GM18499 (cell line): ENCODE measurements at regions not wholly inside any gene's neighbourhood (a gene's known extent, or its start where the extent isn't known, plus 50 kb on each side); places are given as distances from the start of the nearest gene placed in this dataset.
"Not testable (repeated sequence)": the region's sequence is repeated elsewhere in the genome, so short reads cannot be mapped to it uniquely, and the experiment has no call there.

ENCODE experiments used
- ATAC-seq: cut with Tn5 transposase; IDR thresholded peaks from one replicate; pipeline ENCODE4 v1.9.1; 2021; ENCODE audit warnings: moderate number of reproducible peaks; ENCODE audit not compliant: insufficient read depth, unreplicated experiment

DNA sequence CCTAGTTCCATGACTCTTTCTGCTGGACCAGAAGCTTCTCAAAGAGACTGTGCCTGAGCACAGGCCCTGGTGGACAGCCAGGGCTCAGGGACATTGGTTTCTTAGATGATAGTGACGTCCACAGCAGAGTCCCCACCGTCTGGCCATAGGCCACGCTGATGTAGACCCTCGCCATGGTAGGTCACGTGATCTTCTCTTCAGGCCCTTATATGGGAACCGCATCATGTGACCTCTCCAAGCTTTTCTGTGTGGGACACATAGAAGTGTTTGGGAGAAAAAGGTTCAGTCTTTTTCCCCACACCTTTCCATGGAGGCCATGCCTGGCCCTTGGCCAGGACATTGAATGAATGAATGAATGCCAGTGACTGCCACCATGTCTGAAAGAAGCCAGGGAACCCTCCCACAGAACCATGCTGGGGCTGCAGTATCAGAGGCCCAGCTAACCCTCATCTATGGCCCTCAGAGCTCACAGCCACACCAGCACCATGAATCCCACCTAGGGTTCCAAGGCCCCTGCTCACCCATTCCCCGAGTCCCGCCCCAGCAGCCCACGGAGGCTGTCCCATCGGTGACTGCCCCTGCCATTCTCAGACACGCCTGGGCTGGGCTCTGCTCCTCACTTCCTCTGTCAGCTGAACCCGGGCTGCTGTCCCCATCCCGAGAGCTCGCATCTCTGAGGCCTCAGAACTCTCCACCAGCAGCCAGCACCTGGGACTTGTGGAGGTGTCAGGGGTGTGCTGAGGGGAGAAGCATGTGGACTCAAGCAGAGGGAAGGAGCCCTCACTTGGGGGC is 292.1 kb downstream of the ADGRD1 start:
- no peak for ATAC-seq

DNA sequence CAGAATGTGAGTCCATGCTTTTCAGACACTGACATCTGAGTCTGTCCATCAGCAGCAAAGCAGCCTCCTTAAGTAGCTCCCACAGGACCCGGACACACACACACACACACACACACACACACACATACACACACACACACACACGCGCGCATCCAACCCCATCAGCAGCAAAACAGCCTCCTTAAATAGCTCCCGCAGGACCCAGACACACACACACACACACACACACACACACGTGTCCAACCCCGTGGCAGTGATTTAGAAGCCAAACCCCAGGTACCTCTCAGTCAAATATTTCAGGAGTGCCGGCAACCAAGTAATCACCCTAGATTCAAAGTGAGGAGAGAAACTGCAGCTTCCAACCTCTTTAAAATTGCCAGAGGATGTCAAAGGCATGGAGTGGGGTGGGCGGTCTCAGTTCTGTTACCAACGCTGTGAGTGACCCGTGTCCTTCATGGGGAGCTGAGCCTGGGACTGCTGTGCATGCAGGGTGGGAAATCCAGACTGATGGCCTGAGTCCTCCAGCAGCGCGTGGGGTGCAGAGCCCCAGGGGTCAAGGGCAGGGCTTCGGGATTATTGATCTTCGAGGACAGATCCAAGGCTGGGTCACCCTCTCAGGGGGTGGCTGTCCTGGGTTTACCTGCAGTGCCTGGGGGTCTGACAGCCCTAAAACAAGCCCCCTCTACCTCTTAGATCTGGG is 293.5 kb downstream of the ADGRD1 start:
- not testable (repeated sequence) for ATAC-seq

DNA sequence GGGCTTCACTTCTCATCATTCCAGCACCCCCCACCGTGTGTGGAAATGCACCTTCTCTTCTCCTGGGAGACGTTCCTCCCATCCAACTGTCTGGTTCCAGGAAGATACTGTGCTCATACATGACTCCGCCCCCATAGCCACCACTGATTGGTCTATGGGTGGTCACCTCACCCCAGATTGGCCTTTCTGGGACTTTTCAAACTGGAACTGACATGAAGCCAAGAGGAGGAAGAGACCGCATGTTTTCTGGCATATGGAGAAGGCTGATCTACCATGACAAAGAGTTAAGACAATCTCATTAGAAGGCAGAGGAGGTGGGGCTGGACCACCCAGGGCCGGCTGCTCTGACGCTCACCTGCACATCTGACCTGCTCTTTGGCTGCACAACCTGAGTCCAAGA is 294.2 kb downstream of the ADGRD1 start:
- not testable (repeated sequence) for ATAC-seq

DNA sequence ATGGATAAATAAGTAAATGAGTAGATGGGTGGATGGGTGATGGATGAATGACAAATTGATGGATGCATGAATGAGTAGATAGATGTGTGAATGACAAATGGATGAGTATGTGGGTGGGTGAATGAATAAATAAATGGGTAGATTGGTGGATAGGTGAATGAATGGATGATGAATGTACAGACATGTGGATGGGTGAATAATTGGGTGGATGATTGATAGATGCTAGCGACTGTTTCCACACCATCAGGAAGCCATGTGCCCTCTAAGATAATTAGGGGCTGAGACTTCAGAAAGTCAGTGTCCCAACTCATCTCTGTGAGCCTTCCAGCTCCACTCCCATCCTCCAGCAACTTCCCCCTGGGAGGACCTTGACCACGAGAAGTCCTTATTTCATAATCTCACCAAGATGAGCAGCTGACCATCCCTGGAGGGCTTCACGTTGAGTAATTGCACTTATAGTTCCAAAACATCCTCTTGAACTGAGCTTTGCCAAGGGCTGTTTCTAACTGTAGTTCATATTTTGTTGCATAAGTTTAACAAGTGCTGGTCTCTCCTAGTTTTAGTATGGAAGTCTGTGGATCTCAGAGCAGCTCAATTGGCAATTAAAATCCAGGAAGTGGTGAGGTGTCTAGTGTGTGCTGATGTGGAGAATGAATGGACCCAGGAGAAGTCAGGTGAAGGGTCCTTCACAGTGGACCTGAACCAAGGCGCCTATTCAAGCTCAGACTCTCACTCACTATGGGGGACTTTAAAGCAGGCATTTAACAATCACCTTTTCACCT is 295.7 kb downstream of the ADGRD1 start:
- no peak for ATAC-seq

DNA sequence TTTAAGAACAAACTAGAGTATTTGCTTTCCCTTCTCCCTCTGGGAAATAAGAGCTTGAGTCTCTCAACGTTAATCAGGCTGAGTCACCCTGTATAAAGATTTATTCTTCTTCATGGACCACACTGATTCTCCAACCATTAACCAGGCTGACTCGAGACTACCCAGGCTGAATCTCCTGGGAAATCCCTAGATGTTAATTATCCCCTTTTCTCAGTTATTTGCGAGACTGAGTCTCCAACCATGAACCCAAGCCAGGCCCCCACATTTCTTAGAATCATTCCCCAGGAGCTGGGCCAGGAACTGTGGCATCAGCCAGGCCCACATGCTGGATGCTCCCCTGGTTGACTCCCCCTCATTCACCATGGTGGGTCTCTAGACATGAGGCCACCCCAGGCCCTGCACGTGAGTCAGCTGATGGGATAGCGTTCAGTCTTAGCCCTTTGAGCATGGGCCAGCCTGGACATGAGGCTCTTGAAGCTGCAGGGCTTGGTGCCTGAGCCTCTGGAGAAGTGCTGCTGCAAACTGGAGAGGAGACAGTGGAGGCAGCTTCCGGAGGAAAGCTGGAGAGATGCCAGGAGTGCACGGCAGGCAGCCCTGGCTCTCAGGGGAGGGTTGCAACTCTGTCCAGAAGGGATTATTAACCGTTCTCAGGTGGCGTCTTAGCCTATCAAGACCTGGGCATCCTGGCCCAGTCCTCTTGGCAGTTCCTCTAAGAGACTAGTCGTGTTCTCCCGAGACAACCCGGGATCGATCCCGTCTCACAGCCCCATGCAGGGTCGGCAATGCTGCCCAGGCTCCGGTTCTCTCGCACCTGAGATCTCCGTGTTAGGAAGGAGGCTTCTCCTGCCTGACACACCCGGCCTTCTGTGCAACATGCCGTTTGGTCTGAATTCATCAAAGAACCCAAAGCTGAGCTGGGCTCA is 296.6 kb downstream of the ADGRD1 start:
- no peak for ATAC-seq

DNA sequence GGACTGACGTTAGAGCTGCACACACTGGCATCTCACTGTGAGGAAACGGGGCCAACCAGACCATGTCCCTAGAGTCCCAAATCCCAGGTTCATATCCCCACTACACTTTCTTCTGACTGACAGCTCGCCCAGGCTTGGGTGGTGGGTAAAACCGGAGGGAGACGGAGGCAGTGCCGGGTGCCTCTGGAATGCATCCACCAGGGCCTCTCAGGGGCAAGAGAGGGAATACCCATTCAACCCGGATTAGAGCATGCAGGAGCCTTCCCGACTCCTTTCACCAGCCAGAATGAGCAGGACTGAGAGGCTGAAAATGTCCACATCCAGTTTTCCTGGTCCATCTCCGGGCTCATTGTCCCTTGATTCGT is 297.2 kb downstream of the ADGRD1 start:
- ATAC-seq: no peak

DNA sequence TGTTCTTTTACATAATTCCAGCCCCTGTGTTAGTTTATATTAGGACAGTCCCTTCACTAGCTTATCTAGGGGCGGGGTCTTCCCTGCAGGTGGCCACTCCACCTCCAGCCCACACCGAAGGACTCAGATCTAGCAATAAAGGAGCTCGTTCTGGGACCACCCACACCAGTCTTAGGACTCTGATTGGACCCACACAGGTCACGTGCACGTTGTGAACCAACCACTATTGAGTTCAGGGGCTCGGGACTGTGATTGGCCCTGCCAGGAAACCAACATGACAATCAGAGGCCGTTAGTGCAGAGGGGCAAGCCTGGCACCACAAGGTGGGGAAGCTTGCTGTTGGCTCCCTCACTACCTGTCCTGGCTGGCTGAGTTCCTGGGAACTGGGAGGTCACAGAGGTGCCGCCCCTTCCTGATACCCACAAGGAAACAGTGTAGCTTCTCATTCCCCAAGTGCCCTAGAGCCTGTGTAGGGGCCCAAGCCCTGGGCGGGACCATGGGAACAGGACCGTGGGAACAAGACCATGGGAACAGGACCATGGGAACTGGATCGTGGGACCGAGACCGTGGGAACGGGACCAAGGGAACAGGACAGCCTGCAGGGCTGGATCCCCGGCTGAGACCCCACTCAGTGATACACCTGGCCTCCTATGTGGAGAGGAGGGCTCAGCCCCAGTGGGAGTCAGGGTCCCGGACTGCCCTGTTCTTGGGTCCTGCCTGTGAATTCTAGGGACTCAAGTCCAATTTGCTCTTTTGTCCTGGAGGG is 297.8 kb downstream of the ADGRD1 start:
- no peak for ATAC-seq

DNA sequence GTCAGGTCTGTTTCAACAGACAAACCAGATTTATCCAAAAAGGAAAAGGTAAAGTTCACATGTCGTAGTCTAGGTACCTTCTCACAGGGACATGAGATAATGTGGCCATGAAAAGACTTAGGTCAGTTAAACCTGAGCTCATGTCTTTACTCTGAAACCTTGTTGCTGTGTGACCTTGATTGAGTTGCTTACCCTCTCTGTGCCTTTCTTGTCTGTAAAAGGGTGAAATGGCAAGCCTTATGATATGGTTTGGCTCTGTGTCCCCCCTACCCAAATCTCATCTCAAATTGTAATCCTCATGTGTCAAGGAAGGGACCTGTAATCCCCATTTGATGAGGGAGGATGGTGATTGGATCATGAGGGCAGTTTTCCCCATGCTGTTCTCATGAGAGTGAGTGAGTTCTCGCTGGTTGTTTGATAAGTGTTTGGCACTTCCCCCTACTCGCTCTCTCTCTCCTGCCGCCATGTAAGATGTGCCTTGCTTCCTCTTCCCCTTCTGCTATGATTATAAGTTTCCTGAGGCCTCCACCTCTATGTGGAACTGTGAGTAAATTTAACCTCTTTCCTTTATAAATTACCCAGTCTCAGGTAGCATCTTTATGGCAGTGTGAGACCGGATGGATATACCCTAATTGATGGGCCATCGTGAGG is 299.8 kb downstream of the ADGRD1 start:
- no peak for ATAC-seq

DNA sequence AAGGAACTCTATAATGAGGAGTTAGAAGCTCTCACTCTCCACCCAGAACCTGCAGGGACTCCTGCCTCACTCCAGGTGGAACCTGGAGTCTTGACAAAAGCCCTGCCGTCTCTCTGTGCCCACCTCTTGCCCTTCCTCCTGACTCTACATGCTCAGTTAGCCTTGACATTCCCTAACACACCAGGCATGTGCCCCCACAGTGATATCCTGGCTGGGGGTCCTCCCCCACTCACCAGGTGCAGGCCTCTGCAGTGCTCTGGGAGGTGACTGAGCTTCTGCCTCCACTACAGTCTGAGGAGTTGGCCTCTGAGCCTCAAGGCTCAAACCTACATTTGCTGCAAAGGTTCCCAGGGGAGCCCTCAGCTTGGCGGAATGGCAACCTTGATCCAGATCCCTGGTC is 300.7 kb downstream of the ADGRD1 start:
- no peak for ATAC-seq

DNA sequence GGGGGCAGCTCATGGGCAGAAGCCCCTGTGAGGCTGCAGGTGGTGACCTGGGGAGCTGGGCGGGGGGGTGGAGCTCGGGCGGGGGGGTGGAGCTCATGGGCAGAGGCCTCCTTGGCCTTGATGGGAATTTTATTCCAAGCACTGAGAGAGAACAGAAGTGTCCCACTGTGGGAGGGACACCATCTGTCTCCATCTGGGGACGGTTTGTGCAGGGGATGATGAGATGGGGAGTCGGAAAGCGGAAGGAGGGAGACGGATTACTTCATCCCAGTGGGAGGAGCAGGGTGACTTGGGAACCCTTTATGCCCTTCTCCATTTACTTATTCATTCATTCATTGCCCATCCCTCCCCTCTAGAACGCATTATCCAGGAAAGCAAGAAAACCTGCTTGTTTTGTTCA is 304.7 kb downstream of the ADGRD1 start:
- no peak for ATAC-seq

DNA sequence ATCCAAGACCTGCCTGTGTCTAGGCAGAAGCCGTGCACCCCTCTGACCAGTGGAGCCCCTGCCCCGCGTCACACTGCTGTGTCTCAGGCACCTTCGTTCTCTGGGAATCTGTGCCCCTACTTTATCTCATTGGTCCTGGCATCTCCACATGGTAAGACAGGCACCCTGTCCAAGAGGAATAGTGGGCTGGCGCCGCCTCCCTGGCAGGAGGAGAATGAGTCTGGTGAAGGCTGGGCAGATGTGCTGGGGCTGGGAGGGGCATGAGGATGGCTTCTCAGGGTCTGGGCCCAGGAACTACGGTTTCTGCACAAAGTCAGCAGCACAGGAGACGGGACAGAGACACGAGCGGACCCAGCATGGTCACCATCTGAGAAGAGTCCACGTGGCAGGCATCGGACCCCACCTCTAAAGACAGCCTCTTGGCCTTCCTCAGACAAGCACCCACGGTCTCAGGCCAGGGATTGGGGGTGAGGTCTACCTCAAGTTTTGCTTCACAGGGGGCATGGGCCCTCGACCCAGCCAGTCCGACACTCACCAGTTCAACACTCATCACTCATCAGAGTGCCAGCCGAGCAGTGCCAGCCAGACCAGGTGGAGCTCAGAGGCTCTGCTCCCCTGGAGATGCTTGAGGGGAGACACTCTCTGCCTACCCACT is 306.7 kb downstream of the ADGRD1 start:
- no peak for ATAC-seq

DNA sequence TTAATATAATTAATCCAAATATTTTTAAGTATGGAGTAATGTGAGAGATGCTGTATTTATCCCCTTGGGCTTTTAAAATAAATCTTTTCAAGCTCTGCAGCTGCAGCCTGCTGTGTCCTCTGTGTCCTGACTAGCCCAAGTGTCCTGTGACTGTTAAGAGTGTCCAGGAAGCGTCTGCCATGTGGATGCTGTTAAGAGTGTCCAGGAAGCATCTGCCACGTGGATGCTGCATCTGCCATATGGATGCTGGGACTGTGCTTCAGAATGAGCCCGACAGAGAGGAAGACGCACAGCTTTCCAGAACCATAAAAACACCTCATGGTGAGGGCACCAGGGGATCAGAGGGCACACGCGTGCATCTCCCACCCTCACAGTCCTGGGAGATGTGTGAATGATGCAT is 307.2 kb downstream of the ADGRD1 start:
- no peak for ATAC-seq

DNA sequence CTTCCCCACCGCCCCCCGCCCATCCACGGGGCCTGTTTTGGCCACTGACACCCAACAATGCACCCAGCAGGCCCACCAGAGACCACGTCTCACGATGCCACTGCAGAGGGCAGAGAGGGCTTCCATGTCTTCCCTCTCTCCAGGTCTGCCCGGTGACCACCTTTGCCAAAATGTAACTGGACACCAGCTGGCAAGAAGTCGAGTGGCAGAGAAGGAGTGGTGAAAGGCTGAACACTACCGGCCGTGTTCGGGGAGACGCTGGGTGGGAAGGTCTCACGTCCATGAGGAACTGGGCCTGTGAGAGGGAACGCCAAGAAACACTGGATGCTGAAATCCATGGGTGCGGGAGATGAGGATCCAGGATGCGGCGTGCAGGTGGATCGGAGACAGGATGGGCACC is 308.2 kb downstream of the ADGRD1 start:
- ATAC-seq: no peak

DNA sequence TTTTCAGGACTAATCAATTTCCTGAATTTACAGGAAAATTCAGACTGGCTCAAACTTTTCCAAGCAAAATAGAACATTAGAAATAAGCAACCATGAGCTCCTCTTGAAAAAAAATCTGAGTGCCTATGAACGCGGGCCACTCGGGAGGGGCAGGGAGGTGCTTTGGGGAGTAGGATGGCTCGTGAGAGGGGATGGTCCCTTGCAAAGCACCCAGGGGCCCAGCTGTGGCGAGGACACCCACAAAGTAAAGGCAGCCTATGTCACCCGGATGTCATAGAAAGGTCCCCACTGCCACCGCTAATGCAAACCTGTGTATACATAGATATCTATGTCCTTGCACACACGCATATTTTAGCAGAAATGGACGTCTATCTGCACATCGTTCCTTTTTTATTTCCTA is 309.9 kb downstream of the ADGRD1 start:
- ATAC-seq: no peak

DNA sequence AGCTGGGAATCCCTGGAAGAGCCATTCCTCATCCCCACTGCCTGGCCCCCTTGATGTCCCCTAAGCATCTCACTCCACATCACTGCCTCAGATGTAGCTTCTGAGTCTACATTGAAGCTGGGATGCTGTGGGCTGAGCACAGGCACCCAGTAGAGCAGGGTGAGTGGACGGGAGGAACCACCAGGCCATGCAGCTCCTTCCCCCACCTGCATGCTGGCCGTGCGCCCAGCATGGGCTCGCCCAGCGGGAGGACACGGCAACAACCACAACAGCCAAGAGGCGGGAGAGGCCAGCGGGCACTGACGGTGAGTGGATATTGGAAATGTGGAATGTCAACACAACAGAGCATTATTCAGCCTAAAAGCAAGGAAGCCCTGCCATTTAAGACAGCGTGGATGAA is 310.9 kb downstream of the ADGRD1 start:
- no peak for ATAC-seq

DNA sequence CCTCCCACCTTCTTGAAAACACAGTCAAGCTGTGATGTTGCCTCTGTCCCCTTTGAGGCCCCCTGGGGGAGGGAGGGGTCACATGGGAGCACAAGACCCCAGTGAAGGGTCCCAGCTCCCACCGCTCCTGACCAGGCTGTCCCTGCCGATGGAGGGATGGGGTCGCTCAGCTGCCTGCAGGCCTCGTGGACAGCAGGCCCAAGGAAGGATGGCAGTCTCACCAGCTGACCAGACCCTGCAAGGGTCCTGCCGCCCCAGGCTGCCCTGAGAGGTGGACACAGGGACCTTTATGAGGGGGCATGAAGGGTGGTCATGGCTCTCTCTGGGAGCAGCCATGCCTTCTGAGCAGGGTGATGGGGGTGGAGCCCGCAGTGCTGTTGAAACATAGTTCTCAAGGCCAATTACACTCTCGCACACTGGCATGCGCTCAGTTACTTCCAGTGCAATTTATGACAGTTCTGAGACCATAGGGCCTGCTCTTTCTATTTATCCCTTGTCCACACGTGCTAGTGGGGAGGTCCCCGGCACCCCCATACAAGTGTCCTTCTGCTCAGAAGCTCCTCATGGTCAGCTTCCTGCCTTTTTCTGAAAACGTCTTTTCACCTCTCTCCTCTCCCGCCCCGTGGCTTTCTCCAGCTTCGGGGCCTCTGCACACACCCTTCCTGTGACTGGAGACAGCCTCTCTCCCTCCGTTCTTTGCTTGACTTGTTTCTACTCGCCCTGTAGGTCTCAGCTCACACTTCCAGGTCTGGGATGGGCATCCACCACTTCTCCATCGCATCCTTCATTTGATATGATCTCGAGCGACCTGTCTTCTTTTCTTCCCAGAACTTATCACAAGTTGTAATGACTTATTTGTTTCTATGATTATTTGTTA is 313.1 kb downstream of the ADGRD1 start:
- no peak for ATAC-seq

DNA sequence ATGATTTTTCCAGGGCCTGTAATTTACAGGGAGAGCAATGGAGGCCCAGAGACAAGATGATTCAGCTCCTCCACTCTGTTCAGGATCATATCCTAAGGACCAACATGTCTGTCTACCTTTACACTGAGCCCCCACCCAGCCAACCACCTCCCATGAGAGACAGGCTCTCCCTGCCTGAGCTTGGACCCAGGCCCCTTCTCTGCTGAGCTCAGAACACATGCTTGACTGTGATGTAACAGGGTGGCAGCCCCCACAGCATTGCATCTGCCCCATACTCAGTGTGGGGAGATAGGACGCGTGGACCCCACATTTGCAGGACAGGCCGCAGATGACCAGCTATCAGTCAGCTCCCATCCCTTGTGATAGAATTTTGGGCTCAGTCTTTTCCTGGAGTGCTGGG is 313.9 kb downstream of the ADGRD1 start:
- ATAC-seq: no peak

DNA sequence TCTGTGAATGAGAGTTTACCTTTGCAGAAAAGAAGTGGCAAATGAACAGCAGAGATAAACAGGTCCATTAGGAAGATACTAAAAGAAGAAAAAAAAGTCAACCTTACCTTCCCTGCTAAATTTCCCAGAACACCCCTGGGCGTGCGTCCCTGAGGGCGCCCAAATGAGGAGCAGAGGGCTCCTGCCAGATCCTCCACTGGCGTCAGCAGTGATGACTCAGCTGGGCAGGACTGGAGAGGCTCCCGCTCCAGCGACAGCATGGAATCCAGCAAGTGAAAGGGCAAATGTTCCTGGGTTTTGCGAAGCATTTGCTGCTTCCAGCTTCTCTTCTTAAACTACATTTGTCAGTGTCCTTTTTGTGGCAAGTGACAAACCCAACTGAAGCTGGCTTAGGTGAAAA is 314.4 kb downstream of the ADGRD1 start:
- not testable (repeated sequence) for ATAC-seq
